Stimulated activated CD8-positive, alpha-beta memory T cell treated with anti-CD3 and anti-CD28 coated beads, Interleukin-12 subunit alpha, Interleukin-12 subunit beta, amount 100 ng/mL, for 1 hour (primary cell): ENCODE measurements at regions not wholly inside any gene's neighbourhood (a gene's known extent, or its start where the extent isn't known, plus 50 kb on each side); places are given as distances from the start of the nearest gene placed in this dataset.
"Not testable (repeated sequence)": the region's sequence is repeated elsewhere in the genome, so short reads cannot be mapped to it uniquely, and the experiment has no call there.

Source experiments
- DNase-seq: peaks from one replicate; pipeline ENCODE4 v3.0.0-alpha.2; 2020; ENCODE audit warnings: low read depth

GRCh38 chr13:89352384-89352783, 1681.2 kb downstream of the SLITRK5 start:
- DNase-seq = no peak

GRCh38 chr13:89361909-89362308, 1690.7 kb downstream of the SLITRK5 start:
- DNase-seq = no peak

- DNase-seq = no peak
Observed at GRCh38 chr13:89363144-89363543, 1692.0 kb downstream of the SLITRK5 start.

- DNase-seq = no peak
Observed at GRCh38 chr13:89372193-89372592, 1701.0 kb downstream of the SLITRK5 start.

GRCh38 chr13:89375839-89376238, 1704.7 kb downstream of the SLITRK5 start:
- DNase-seq = no peak

- no peak for DNase-seq
Observed at GRCh38 chr13:89380101-89380500, 1708.9 kb downstream of the SLITRK5 start.

GRCh38 chr13:89382981-89383380, 1711.8 kb downstream of the SLITRK5 start:
- DNase-seq = no peak

GRCh38 chr13:89383891-89384290, 1712.7 kb downstream of the SLITRK5 start:
- no peak for DNase-seq

GRCh38 chr13:89393758-89394304, 1722.7 kb downstream of the SLITRK5 start:
- DNase-seq = no peak

- no peak for DNase-seq
Observed at GRCh38 chr13:89401264-89401675, 1730.1 kb downstream of the SLITRK5 start.

- DNase-seq = no peak
Observed at GRCh38 chr13:89402211-89402610, 1731.0 kb downstream of the SLITRK5 start.

- DNase-seq = not testable (repeated sequence)
Observed at GRCh38 chr13:89406096-89406495, 1734.9 kb downstream of the SLITRK5 start.

GRCh38 chr13:89407357-89407756, 1736.2 kb downstream of the SLITRK5 start:
- no peak for DNase-seq

- no peak for DNase-seq
Observed at GRCh38 chr13:89432997-89433396, 1761.8 kb downstream of the SLITRK5 start.

- not testable (repeated sequence) for DNase-seq
Observed at GRCh38 chr13:89434624-89435023, 1763.5 kb downstream of the SLITRK5 start.

- DNase-seq = no peak
Observed at GRCh38 chr13:89454681-89455080, 1783.5 kb downstream of the SLITRK5 start.

- no peak for DNase-seq
Observed at GRCh38 chr13:89455225-89455624, 1784.1 kb downstream of the SLITRK5 start.

GRCh38 chr13:89455741-89456140, 1784.6 kb downstream of the SLITRK5 start:
- DNase-seq = no peak

GRCh38 chr13:89457977-89458376, 1786.8 kb downstream of the SLITRK5 start:
- no peak for DNase-seq

GRCh38 chr13:89458456-89458855, 1787.3 kb downstream of the SLITRK5 start:
- DNase-seq = no peak

GRCh38 chr13:89460895-89461294, 1789.7 kb downstream of the SLITRK5 start:
- DNase-seq = not testable (repeated sequence)

- DNase-seq = no peak
Observed at GRCh38 chr13:89465366-89465765, 1794.2 kb downstream of the SLITRK5 start.

GRCh38 chr13:89468081-89468480, 1796.9 kb downstream of the SLITRK5 start:
- DNase-seq = no peak

- no peak for DNase-seq
Observed at GRCh38 chr13:89470901-89471300, 1799.7 kb downstream of the SLITRK5 start.

- DNase-seq = no peak
Observed at GRCh38 chr13:89474432-89474831, 1803.3 kb downstream of the SLITRK5 start.
